ENCODE measurements at regions not wholly inside any gene's neighbourhood (a gene's known extent, or its start where the extent isn't known, plus 50 kb on each side); places are given as distances from the start of the nearest gene placed in this dataset.

GRCh38 chr3:40598962-40599361 lies 74.2 kb downstream of the ZNF621 start:
- H2BK20ac ChIP-seq (ENCODE audit: low read length): no peak overlapping the region
- H3K4me2 ChIP-seq (ENCODE audit: insufficient read depth in 1 of 2, low read depth in 2 of 2, low read length in 2 of 2): no peak overlapping the region
- no peak overlapping the region for H4K5ac ChIP-seq (ENCODE audit: insufficient read length, low read depth, low read length)
- H3K79me1 ChIP-seq (ENCODE audit: low read depth, low read length): no peaks in the 10 kb centered on the region
- H4K8ac ChIP-seq (ENCODE audit: extremely low read depth, insufficient read depth, low read length): no peak overlapping the region
- WGBS, 2 experiments (ENCODE audit: extremely low coverage in 1 of 2, insufficient coverage in 1 of 2, insufficient read length in 1 of 2, insufficient replicate concordance in 2 of 2, low coverage in 1 of 2, low lambda C conversion rate in 2 of 2, missing lambda C conversion rate in 1 of 2): 96% methylated on average over 3 of the region's 3 CpGs; no CpG with 5 or more reads in 1 of the 2 experiments
- FAIRE-seq (no peak), DNase-seq (ENCODE audit: low read depth in 1 of 2, low spot score in 2 of 2) (no peak)
- H3K4me1 ChIP-seq (replicated peaks in 1 of 4; ENCODE audit: control insufficient read depth in 3 of 4, insufficient read depth in 4 of 4, low read length in 3 of 4): no peaks in the 10 kb centered on the region
- no peaks in the 10 kb centered on the region for H3K27me3 ChIP-seq (replicated peaks in 1 of 4; ENCODE audit: control insufficient read depth in 3 of 4, extremely low read depth in 1 of 4, insufficient read depth in 3 of 4, low read length in 3 of 4)
- no peaks in the 10 kb centered on the region for H4K20me1 ChIP-seq (replicated peaks in 1 of 2; ENCODE audit: control insufficient read depth in 1 of 2, insufficient read depth in 2 of 2, low read length in 2 of 2)
- no peak overlapping the region for H3K18ac ChIP-seq (ENCODE audit: extremely low read depth, low read length)
- no peak overlapping the region for H3K4ac ChIP-seq (replicated peaks; ENCODE audit: insufficient read length, low read depth, low read length)
- H2BK5ac ChIP-seq (ENCODE audit: low read depth, low read length): no peak overlapping the region
- no peak overlapping the region for H2AK5ac ChIP-seq (ENCODE audit: low read depth, low read length)
- no peaks in the 10 kb centered on the region for H3K23me2 ChIP-seq (ENCODE audit: low read depth, low read length)
- no peak overlapping the region for H3K23ac ChIP-seq (ENCODE audit: insufficient read length)
- no peaks in the 10 kb centered on the region for H3K79me2 ChIP-seq (ENCODE audit: control insufficient read depth in 1 of 2, insufficient read depth in 2 of 2, low read length in 2 of 2)
- no peak overlapping the region for H2BK15ac ChIP-seq (ENCODE audit: low read length)
- no peak overlapping the region for H2BK12ac ChIP-seq (ENCODE audit: low read depth, low read length)
- H3K27ac ChIP-seq (ENCODE audit: low read depth, low read length): no peak overlapping the region
- no peak overlapping the region for H2BK120ac ChIP-seq (replicated peaks; ENCODE audit: low read depth, low read length)
- no peaks in the 10 kb centered on the region for H3K36me3 ChIP-seq (ENCODE audit: control insufficient read depth in 2 of 4, insufficient read depth in 4 of 4, low read length in 3 of 4)
- POLR2A ChIA-PET (ENCODE audit: partially characterized antibody): no interaction called here
- no peak overlapping the region for H3K56ac ChIP-seq (replicated peaks; ENCODE audit: insufficient read length, low read depth, low read length)
- H3K9me3 ChIP-seq (ENCODE audit: insufficient read depth in 2 of 2, low read depth in 1 of 2, low read length in 1 of 2): no peaks in the 10 kb centered on the region
- H2AFZ ChIP-seq (ENCODE audit: low read length): no peak overlapping the region
- H3K4me3 ChIP-seq (ENCODE audit: extremely low read depth in 1 of 4, insufficient read depth in 2 of 4, low read depth in 3 of 4, low read length in 4 of 4): no peak overlapping the region
- H4K91ac ChIP-seq (replicated peaks; ENCODE audit: insufficient read length, low read length): no peak overlapping the region
- H3K9ac ChIP-seq (replicated peaks in 1 of 4; ENCODE audit: extremely low read depth in 1 of 4, low read depth in 3 of 4, low read length in 3 of 4): no peak overlapping the region
- CTCF ChIA-PET (ENCODE audit: partially characterized antibody): interaction anchor here (1.1 to 1.9 kb wide), 3 partner anchors 12 to 51 kb away, joined by 3 to 10 read pairs (median 3); no protein-coding TSS in a partner anchor
- no peak overlapping the region for H3K14ac ChIP-seq (ENCODE audit: insufficient read length)
- no peak for TF ChIP-seq RNF2 (IDR thresholded peaks at IDR 0.05; ENCODE audit: borderline replicate concordance, low read depth, low read length, missing control alignments, poor library complexity, severe bottlenecking)
- TF ChIP-seq USF2 (IDR thresholded peaks at IDR 0.05; ENCODE audit: low read length): no peak
- no peak for TF ChIP-seq RAD21 (IDR thresholded peaks at IDR 0.05 in 1 of 2, conservative IDR thresholded peaks at IDR 0.05 in 1 of 2; ENCODE audit: low read depth in 2 of 2, low read length in 2 of 2)
- TF ChIP-seq TAF7 (optimal IDR thresholded peaks at IDR 0.05; ENCODE audit: borderline replicate concordance, low read depth, low read length): no peak
- no peak for TF ChIP-seq KDM5A (IDR thresholded peaks at IDR 0.05; ENCODE audit: low read length)
- TF ChIP-seq CREB1 (IDR thresholded peaks at IDR 0.05): no peak
- no peak for TF ChIP-seq JUND (IDR thresholded peaks at IDR 0.05; ENCODE audit: low read length)
- TF ChIP-seq ASH2L (IDR thresholded peaks at IDR 0.05; ENCODE audit: low read length): no peak
- no peak for TF ChIP-seq ATF3 (IDR thresholded peaks at IDR 0.05; ENCODE audit: insufficient read depth, low read depth, low read length)
- TF ChIP-seq FOSL1 (IDR thresholded peaks at IDR 0.05; ENCODE audit: insufficient read depth, low read depth, low read length): no peak
- no peak for TF ChIP-seq CBX5 (IDR thresholded peaks at IDR 0.05; ENCODE audit: low read depth, low read length)
